SU-DHL-6 (cell line): ENCODE measurements at regions not wholly inside any gene's neighbourhood (a gene's known extent, or its start where the extent isn't known, plus 50 kb on each side); places are given as distances from the start of the nearest gene placed in this dataset.

Experiments used
- H2AFZ ChIP-seq: fragments of 200-600 bp; sonication (generic); 2 replicates; pipeline ENCODE4 v1.6.1; 2014; ENCODE audit warnings: low read depth, mild to moderate bottlenecking, moderate library complexity, mixed read lengths, antibody characterized with exemption, low read length; ENCODE audit not compliant: severe bottlenecking
- H3F3A ChIP-seq: fragments of 200-600 bp; shearing (Covaris generic); 2 replicates; pipeline ENCODE4 v1.6.0; 2016; ENCODE audit warnings: antibody characterized with exemption, mild to moderate bottlenecking; ENCODE audit not compliant: insufficient read depth
- H3K27ac ChIP-seq: fragments of 200-600 bp; sonication (generic); 2 replicates; pipeline ENCODE4 v1.5.1; 2016; ENCODE audit warnings: low read depth, mild to moderate bottlenecking, low read length, moderate library complexity, mixed read lengths
- H3K27me3 ChIP-seq: fragments of 200-600 bp; sonication (generic), shearing (Covaris generic); 2 replicates; pipeline ENCODE4 v1.6.0; 2014; ENCODE audit warnings: mild to moderate bottlenecking, low read length
- H3K36me3 ChIP-seq: fragments of 200-600 bp; sonication (generic); 2 replicates; pipeline ENCODE4 v1.6.1; 2014; ENCODE audit warnings: mild to moderate bottlenecking, low read length, mixed read lengths
- H3K4me2 ChIP-seq: fragments of 300-600, 200-600 bp; shearing (Covaris generic), sonication (generic); 2 replicates; pipeline ENCODE4 v1.6.0; 2014; ENCODE audit warnings: low read length, low read depth, mild to moderate bottlenecking; ENCODE audit not compliant: poor library complexity, severe bottlenecking
- H3K4me3 ChIP-seq: fragments of 200-600 bp; sonication (generic); 2 replicates; pipeline ENCODE4 v1.5.1; 2014; ENCODE audit warnings: antibody characterized with exemption, low read length, mild to moderate bottlenecking, mixed read lengths; ENCODE audit not compliant: insufficient read depth, poor library complexity, severe bottlenecking
- H3K79me2 ChIP-seq: fragments of 200-600 bp; sonication (generic); 2 replicates; pipeline ENCODE4 v1.6.1; 2014; ENCODE audit warnings: mild to moderate bottlenecking, low read length, moderate library complexity; ENCODE audit not compliant: insufficient read depth
- H3K9ac ChIP-seq: fragments of 200-600 bp; sonication (generic); 2 replicates; pipeline ENCODE4 v1.7.0; 2014; ENCODE audit warnings: mild to moderate bottlenecking, low read length
- H3K9me2 ChIP-seq: fragments of 200-600 bp; sonication (generic); replicated peaks from 2 replicates; pipeline ENCODE4 v1.6.1; 2014; ENCODE audit warnings: low read length; ENCODE audit not compliant: insufficient read depth
- H3K9me3 ChIP-seq: fragments of 200-600 bp; sonication (generic); 2 replicates; pipeline ENCODE4 v1.6.1; 2014; ENCODE audit warnings: low read length, mixed read lengths; ENCODE audit not compliant: insufficient read depth
- H4K20me1 ChIP-seq: fragments of 200-600 bp; sonication (generic); 2 replicates; pipeline ENCODE4 v1.6.1; 2014; ENCODE audit warnings: low read depth, mild to moderate bottlenecking, antibody characterized with exemption, low read length, moderate library complexity, mixed read lengths
- EZH2phosphoT487 ChIP-seq: fragments of 200-600 bp; sonication (generic), shearing (Covaris generic); conservative IDR thresholded peaks from 2 replicates; pipeline ENCODE4 v1.6.1; 2018; ENCODE audit warnings: mild to moderate bottlenecking, antibody characterized with exemption, low read length, moderate library complexity, mixed read lengths
- TF ChIP-seq, protein P1 (sequence below): fragments of 200-600 bp; sonication (generic); IDR thresholded peaks from one replicate; pipeline ENCODE4 v1.5.1; 2017; ENCODE audit warnings: antibody characterized with exemption, mild to moderate bottlenecking, low read length, moderate library complexity; ENCODE audit not compliant: insufficient read depth, poor library complexity, severe bottlenecking

DNA sequence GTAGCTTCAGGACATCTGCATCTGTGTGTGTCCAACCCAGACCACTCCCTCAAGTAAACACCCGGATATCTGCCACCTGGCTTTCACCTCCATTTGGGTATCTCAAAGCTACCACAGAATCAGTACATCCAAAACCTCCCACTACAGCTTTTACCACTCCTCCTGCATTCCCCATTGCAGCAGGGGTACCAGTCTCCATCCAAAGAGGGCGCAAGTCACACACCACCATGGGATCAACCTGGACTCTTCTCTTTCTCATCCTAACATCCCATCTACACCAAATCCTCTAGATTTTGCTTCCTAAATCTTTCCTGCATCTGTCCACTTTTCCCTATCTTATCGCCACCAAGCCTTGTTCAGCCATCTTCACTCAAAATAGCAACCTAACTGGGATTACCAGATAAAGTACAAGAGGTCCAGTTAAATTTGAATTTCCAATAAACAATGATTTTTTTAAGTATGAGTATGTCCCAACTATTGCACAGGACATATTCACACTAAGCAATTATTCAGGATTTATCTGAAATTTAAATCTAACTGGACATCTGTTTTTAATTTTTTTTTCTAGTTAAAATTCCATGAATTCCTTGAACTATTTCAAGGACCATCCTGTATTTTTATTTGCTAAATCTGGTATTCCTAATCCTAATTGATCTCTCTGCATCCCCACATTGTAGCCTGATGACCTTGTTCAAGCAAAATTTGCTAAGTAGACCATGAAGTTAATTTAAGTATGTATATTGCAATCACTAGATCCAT is 164.3 kb upstream of the MLN start:
- no peak overlapping the region for H2AFZ ChIP-seq
- 0 out of 2 replicates have a peak, but pooled peaks cover 2% of the 10 kb centered on the region for H3F3A ChIP-seq
- no peak overlapping the region for H3K4me2 ChIP-seq
- no peaks in the 10 kb centered on the region for H3K9me2 ChIP-seq
- TF ChIP-seq, protein P1, sequence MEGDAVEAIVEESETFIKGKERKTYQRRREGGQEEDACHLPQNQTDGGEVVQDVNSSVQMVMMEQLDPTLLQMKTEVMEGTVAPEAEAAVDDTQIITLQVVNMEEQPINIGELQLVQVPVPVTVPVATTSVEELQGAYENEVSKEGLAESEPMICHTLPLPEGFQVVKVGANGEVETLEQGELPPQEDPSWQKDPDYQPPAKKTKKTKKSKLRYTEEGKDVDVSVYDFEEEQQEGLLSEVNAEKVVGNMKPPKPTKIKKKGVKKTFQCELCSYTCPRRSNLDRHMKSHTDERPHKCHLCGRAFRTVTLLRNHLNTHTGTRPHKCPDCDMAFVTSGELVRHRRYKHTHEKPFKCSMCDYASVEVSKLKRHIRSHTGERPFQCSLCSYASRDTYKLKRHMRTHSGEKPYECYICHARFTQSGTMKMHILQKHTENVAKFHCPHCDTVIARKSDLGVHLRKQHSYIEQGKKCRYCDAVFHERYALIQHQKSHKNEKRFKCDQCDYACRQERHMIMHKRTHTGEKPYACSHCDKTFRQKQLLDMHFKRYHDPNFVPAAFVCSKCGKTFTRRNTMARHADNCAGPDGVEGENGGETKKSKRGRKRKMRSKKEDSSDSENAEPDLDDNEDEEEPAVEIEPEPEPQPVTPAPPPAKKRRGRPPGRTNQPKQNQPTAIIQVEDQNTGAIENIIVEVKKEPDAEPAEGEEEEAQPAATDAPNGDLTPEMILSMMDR: no peak
- no peak for TF ChIP-seq EZH2phosphoT487
- no peaks in the 10 kb centered on the region for H3K36me3 ChIP-seq
- no peak overlapping the region for H3K27ac ChIP-seq
- H3K79me2 ChIP-seq: no peaks in the 10 kb centered on the region
- H3K4me3 ChIP-seq: no peak overlapping the region
- no peaks in the 10 kb centered on the region for H3K9me3 ChIP-seq
- no peaks in the 10 kb centered on the region; the same call in 1 of the 2 replicates for H3K27me3 ChIP-seq
- H3K9ac ChIP-seq: no peak overlapping the region
- no peaks in the 10 kb centered on the region for H4K20me1 ChIP-seq

DNA sequence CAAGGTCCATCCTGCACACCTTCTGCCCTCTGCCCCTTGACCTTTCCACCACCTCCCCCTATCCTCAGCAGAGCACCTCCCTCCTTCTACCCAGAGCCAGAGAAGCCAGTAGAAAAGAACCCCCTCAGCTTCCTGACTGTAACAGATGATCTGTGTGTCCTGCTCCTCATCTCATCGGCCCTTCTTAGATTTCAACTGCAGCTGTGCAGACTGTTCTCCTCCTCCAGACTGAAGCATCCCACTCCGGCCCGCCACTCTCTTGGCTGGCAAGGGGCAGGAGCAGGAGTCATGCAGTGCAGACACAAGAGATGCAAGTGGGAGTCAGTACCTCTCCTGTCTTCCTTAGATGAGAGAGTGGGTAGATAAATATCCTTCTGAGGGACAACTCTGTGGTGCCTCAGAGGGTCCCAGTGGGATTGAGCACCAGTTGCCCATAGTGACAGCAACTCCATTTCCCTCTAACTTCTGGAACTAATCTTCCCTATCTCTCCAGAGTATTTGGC is 163.5 kb upstream of the MLN start:
- no peak overlapping the region for H3K4me3 ChIP-seq
- H4K20me1 ChIP-seq: no peaks in the 10 kb centered on the region
- no peak for TF ChIP-seq EZH2phosphoT487
- TF ChIP-seq, protein P1: no peak

DNA sequence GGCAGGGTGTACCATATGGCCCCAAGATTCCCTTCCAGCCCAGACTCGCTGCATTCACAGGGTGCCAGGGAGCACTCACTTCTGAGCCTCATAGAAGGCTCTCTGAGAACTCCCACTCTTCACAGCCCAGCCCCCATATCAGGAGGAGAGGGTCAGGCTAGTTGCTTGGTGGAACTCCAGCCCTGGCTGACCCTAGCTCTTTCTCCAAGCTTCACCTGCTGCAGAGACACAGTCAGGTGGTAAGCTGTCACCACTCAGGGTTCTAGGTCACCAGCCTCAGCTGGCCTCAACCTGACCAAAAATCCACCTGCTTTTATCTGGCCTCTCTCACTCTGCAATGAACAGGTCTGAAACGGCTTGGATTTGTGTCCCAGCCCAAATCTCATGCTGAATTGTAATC is 162.7 kb upstream of the MLN start:
- Histone ChIP-seq H3F3A (0 out of 2 replicates have a peak, but pooled peaks cover 2% of the 10 kb centered on the region), H3K4me2 (no peak overlapping the region), H3K36me3 (no peaks in the 10 kb centered on the region), H3K9me2 (no peaks in the 10 kb centered on the region), H2AFZ (no peak overlapping the region), H3K4me3 (no peak overlapping the region), H3K9me3 (no peaks in the 10 kb centered on the region), H3K27ac (no peak overlapping the region), H3K9ac (no peak overlapping the region), H3K79me2 (no peaks in the 10 kb centered on the region), H3K27me3 (no peaks in the 10 kb centered on the region; the same call in 1 of the 2 replicates), H4K20me1 (no peaks in the 10 kb centered on the region)
- TF ChIP-seq, protein P1: no peak
- no peak for TF ChIP-seq EZH2phosphoT487

More for the DNA sequence above, 163.5 kb upstream of the MLN start:
- no peaks in the 10 kb centered on the region for H3K79me2 ChIP-seq
- no peaks in the 10 kb centered on the region; the same call in 1 of the 2 replicates for H3K27me3 ChIP-seq
- no peaks in the 10 kb centered on the region for H3K9me3 ChIP-seq
- H3K27ac ChIP-seq: no peak overlapping the region
- no peak overlapping the region for H2AFZ ChIP-seq
- 0 out of 2 replicates have a peak, but pooled peaks cover 2% of the 10 kb centered on the region for H3F3A ChIP-seq
- H3K9me2 ChIP-seq: no peaks in the 10 kb centered on the region
- H3K4me2 ChIP-seq: no peak overlapping the region
- no peak overlapping the region for H3K9ac ChIP-seq
- H3K36me3 ChIP-seq: no peaks in the 10 kb centered on the region
